GM12873 (cell line): ENCODE measurements at regions not wholly inside any gene's neighbourhood (a gene's known extent, or its start where the extent isn't known, plus 50 kb on each side); places are given as distances from the start of the nearest gene placed in this dataset.

Experiments used
- TF ChIP-seq, protein P1 (sequence below): IDR thresholded peaks from 2 replicates; pipeline ENCODE4 v1.5.1; 2012; ENCODE audit warnings: low read depth, mild to moderate bottlenecking, moderate library complexity, low read length, control low read depth; ENCODE audit not compliant: insufficient read depth; ENCODE audit errors: missing control alignments

DNA sequence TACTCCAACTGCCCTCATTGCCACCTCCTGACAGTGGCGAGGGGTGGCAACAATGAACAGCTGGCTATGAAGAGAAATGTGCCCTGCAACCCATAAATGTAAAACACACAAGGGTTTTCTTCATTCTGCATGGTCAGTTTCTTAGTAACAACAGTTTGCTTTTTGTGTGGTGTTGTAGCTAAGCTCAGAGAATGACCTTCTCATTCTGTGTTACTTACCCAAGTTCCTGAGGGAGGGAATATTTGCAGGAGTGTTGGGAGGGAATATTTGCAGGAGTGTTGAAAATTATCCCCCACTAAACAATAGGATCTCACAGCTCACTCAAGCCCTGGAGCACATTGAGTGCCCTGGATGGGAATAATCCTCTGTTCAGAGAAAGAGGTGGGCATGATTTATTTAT lies 456.4 kb upstream of the CDH4 start:
- TF ChIP-seq, protein P1, sequence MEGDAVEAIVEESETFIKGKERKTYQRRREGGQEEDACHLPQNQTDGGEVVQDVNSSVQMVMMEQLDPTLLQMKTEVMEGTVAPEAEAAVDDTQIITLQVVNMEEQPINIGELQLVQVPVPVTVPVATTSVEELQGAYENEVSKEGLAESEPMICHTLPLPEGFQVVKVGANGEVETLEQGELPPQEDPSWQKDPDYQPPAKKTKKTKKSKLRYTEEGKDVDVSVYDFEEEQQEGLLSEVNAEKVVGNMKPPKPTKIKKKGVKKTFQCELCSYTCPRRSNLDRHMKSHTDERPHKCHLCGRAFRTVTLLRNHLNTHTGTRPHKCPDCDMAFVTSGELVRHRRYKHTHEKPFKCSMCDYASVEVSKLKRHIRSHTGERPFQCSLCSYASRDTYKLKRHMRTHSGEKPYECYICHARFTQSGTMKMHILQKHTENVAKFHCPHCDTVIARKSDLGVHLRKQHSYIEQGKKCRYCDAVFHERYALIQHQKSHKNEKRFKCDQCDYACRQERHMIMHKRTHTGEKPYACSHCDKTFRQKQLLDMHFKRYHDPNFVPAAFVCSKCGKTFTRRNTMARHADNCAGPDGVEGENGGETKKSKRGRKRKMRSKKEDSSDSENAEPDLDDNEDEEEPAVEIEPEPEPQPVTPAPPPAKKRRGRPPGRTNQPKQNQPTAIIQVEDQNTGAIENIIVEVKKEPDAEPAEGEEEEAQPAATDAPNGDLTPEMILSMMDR = no peak

DNA sequence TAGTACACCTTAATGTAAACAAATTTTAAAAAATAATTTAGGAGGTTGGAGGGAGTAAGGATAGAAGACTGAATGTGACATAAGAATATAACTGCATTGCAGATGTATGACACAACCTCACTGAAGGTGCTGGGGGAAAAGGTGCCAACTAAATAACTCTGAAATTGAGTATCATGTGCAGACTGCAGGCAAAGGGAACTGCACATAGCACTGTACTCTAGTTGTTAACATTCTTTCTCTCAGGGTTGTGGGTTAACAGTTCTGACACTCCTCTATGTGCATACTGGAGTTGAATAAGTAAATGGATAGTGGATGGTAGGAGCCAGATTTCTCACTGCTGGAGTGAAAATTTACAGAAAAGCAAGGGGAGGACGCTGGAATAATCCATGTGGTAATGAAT lies 451.9 kb upstream of the CDH4 start:
- TF ChIP-seq, protein P1 = no peak

DNA sequence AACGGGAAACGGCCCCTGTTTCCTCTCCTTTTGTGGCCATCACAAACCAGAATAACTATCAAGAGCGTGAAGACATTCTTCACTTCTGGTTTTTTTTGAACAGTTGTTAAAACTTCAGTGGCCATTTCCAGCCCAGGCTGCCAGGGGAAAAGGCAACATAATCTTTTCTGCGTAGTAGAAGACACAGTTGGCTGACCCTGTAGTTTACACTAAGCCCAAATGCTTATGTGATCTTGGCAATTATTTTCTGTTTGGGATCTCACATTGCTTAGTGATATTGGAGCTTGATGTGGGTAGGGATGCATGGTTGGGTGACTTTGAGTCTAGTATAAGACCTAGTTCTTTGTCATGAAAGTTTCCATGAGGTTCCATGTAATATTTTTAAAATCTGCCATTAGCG lies 449.4 kb upstream of the CDH4 start:
- TF ChIP-seq, protein P1 = no peak

GRCh38 chr20:60803335-60804055 lies 448.6 kb upstream of the CDH4 start:
- TF ChIP-seq, protein P1 = no peak

DNA sequence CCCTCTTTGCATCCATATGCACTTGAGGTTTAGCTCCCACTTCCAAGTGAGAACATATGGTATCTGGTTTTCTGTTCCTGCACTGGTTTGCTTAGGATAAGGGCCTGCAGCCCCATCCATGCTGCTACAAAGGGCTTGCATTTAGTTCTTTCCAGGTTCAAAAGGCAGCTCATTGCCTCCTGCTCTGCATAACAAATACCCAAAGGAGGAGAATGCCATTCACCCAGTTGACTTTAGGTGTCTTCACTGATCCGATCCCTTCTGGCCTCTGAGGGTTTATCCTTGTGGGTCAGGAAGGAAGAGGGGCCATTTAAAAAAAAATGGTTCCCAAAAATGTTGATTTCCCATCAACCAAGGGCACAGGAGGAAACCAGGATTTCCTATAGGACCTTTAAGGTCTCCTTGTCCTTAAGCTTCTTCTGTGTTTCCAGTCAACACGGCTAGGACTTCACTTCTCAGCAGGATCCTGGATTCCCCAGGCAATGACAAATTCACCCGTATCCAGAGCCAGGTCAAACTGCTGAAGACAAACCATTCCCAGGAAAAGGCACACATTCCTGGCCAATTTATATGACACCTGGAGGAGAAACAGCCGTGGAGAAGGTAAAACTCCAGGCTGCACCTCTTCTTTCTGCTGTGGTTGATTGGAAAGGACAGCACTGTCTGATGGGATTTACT lies 447.7 kb upstream of the CDH4 start:
- TF ChIP-seq, protein P1 = no peak

DNA sequence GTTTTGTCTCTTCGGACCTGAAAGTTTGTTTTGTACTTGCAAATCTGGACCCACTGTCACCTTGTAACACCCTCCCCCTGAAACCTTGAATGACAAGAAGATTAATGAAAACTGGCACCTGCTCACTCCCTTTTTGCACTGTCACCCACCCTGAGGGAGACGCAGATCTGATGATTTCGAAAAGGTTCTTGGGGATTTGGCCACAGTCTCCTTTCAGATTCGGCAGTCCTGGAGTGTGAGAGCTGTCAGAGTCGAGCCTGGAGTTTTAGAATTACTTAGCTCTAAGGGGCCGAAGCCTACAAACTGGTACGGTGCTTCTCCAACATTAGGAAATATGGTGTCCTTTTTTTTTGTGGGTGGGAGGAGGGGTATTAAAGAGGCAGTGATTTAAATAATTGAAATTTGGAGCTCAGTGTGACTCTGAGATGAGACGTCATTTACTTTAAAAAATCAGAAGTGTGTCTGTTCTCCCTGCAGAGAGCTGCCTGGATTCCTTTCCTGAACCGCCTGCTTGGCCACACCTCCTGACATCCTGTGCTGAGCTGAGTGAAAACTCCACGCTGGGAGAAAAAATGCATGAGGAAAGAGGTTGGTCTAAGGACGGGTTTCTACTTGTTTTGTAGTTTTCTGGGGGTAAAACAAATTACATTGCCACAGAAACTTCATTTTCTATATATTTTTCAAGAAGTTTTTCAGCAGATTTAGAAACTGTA lies 447.0 kb upstream of the CDH4 start:
- TF ChIP-seq, protein P1 = no peak

DNA sequence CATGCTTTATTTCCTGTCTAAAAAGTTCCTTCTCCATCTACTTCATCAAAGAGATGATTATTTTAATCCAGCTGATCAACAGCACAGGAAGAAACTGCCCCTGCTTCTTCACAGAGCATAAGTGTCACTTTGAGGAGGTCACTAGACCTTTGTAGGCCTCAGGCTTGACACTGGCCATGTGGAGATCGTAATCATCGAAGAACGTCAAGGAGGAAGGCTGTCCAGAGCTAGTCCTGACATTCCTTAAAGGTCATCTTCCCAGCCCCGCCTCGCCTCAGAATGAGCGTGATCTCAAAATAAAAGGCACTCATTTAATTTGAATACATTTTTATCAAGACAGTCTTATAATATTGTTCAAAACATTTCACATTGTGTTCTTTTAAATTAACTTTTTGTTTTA lies 445.7 kb upstream of the CDH4 start:
- TF ChIP-seq, protein P1 = no peak
